ENCODE measurements at regions not wholly inside any gene's neighbourhood (a gene's known extent, or its start where the extent isn't known, plus 50 kb on each side); places are given as distances from the start of the nearest gene placed in this dataset.

DNA sequence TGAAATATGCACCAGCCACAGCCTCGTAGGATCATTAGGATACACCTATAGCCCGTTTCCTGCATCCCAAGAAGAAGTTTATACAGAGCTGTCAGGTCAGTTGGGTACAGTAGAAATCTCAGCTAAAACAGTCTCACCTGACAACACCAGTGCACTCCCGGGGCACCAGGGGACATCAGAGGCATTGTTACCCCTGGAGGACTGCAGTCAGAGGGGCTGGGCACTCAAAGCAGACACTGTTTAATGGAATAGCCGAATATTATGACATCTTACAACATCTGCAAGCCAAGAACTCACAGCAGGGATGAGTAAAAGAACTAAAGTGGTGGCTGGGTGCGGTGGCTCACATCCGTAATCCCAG, 93.0 kb upstream of the ID2 start:
- TF ChIP-seq TAF1 (IDR thresholded peaks at IDR 0.05; ENCODE audit: low read depth, low read length) (no peak), POLR2AphosphoS5 (IDR thresholded peaks at IDR 0.05; ENCODE audit: low read depth, low read length) (no peak), POLR2A (IDR thresholded peaks at IDR 0.05; ENCODE audit: low read depth, low read length) (no peak)

Measured in GM12891 (cell line).